ENCODE measurements at regions not wholly inside any gene's neighbourhood (a gene's known extent, or its start where the extent isn't known, plus 50 kb on each side); places are given as distances from the start of the nearest gene placed in this dataset.
"Not testable (repeated sequence)": the region's sequence is repeated elsewhere in the genome, so short reads cannot be mapped to it uniquely, and the experiment has no call there.

GRCh38 chrX:150087612-150088011 lies 149.3 kb upstream of the EOLA2 start:
- no peak for DNase-seq (ENCODE audit: low spot score in 2 of 2)
- no peak overlapping the region for H3K4me3 ChIP-seq (ENCODE audit: low read depth, poor library complexity, severe bottlenecking)
- intact Hi-C loops (cut with DNase I; ENCODE audit: low total_unique reads) = no loop called here
- WGBS, 2 donors = 69 to 92% methylated on average over 2 of the region's 2 CpGs
- TF ChIP-seq, protein P1, sequence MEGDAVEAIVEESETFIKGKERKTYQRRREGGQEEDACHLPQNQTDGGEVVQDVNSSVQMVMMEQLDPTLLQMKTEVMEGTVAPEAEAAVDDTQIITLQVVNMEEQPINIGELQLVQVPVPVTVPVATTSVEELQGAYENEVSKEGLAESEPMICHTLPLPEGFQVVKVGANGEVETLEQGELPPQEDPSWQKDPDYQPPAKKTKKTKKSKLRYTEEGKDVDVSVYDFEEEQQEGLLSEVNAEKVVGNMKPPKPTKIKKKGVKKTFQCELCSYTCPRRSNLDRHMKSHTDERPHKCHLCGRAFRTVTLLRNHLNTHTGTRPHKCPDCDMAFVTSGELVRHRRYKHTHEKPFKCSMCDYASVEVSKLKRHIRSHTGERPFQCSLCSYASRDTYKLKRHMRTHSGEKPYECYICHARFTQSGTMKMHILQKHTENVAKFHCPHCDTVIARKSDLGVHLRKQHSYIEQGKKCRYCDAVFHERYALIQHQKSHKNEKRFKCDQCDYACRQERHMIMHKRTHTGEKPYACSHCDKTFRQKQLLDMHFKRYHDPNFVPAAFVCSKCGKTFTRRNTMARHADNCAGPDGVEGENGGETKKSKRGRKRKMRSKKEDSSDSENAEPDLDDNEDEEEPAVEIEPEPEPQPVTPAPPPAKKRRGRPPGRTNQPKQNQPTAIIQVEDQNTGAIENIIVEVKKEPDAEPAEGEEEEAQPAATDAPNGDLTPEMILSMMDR (IDR thresholded peaks at IDR 0.05) = no peak
- TF ChIP-seq POLR2A (IDR thresholded peaks at IDR 0.05) = no peak

DNA sequence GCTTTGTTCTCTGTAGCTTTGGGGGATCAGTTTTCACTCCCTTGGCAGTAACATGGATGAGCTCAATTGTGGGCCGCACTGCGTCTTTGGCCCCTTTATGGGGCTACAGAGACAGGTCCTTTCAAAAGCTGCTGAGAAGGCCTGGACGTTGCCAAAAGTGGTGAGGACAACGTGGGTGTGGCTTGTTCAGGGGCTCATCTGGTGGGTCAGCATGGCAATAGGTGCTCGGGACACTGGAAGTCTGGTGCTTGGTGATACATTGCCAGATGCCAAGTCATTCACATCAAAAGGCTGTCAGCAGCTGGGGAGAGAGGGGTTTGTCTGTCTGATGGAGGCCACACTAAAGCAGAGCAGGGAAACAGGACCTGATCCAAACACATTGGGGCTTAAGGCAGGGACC lies 149.8 kb upstream of the EOLA2 start:
- no peak overlapping the region for H3K4me3 ChIP-seq (ENCODE audit: low read depth, poor library complexity, severe bottlenecking)
- intact Hi-C loops (cut with DNase I; ENCODE audit: low total_unique reads) = no loop called here
- WGBS, 2 donors = 80 to 84% methylated on average over 5 of the region's 5 CpGs
- no peak for DNase-seq (ENCODE audit: low spot score in 2 of 2)
- no peak for TF ChIP-seq POLR2A (IDR thresholded peaks at IDR 0.05)
- TF ChIP-seq, protein P1 (IDR thresholded peaks at IDR 0.05) = no peak

DNA sequence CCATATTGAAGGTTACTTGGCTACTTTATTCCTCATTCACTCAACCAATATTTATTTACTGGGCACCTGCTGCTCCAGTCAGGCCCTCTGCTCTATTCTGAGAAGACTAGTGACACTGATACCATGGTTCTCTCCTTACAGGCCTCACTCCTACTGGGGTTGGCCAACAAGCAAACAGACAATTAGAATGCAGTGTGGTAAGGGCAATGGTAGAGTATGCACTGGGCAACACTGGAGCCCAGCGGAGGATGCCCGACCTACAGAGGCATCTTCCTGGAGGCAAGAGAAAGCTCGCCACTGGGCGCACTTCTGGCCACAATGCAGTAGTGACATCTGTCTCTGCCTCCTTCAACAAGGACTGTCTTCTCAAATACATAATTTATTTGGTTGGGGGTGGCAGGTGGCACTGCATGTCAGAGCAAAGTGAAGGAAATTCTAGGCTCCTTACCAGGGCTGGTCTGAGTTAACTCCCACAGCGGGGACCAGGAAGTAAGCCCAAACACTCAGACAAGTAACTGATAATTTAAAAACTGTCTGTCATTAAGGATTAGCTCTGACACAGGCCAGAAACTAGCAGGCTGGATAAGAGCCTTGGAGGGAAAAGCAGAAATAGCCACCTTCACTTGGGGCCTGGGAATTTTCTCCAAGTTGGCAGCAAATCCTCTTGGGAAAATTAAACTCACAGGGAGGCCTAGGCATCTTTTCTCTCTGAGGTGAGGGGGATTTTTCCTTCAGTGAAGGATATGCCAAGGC lies 150.7 kb upstream of the EOLA2 start:
- TF ChIP-seq, protein P1 (IDR thresholded peaks at IDR 0.05) = no peak
- TF ChIP-seq POLR2A (IDR thresholded peaks at IDR 0.05) = no peak
- DNase-seq (ENCODE audit: low spot score in 2 of 2) = no peak
- H3K4me3 ChIP-seq (ENCODE audit: low read depth, poor library complexity, severe bottlenecking) = no peak overlapping the region
- intact Hi-C loops (cut with DNase I; ENCODE audit: low total_unique reads) = no loop called here
- 89 to 93% methylated on average over 5 of the region's 5 CpGs for WGBS, 2 donors

DNA sequence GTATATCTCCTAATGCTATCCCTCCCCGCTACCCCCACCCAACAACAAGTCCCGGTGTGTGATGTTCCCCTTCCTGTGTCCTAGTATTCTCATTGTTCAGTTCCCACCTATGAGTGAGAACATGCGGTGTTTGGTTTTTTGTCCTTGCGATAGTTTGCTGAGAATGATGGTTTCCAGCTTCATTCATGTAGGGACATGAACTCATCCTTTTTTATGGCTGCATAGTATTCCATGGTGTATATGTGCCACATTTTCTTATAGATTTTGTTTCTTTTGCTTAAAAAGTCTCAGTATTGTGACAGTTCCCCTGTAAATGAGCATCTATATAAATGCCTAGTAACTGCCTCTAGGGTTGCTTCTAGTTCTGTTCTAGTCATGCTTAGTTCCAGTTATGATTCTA lies 153.0 kb upstream of the EOLA2 start:
- intact Hi-C loops (cut with DNase I; ENCODE audit: low total_unique reads); DNase-seq (ENCODE audit: low spot score in 2 of 2); H3K4me3 ChIP-seq (ENCODE audit: low read depth, poor library complexity, severe bottlenecking): not testable (repeated sequence)
- WGBS, 2 donors = 96 to 98% methylated on average over 4 of the region's 4 CpGs

DNA sequence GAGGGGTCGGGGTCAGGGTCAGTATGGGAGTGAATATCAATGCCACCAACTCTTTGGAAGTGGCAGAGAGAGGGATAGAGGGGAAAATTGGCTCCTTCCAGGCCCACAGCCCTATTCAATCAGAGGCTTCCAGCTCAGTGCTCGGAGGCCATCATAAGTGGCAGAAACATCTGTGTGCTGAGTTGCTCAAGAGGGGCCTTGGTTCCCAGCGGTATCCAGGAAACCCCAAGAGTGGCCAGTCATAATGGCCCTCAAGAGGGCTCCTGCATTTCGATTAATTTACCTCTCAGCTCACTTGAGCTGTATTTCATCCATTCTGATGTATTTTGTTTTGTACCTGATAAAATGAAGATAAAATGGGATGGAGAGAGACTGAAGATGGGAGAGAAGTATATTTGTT lies 154.3 kb upstream of the EOLA2 start:
- intact Hi-C loops (cut with DNase I; ENCODE audit: low total_unique reads) = no loop called here
- DNase-seq (ENCODE audit: low spot score in 2 of 2) = no peak
- TF ChIP-seq, protein P1 (IDR thresholded peaks at IDR 0.05) = no peak
- TF ChIP-seq POLR2A (IDR thresholded peaks at IDR 0.05) = no peak
- no peak overlapping the region for H3K4me3 ChIP-seq (ENCODE audit: low read depth, poor library complexity, severe bottlenecking)
- WGBS, 2 donors = 61 to 91% methylated on average over 4 of the region's 4 CpGs

DNA sequence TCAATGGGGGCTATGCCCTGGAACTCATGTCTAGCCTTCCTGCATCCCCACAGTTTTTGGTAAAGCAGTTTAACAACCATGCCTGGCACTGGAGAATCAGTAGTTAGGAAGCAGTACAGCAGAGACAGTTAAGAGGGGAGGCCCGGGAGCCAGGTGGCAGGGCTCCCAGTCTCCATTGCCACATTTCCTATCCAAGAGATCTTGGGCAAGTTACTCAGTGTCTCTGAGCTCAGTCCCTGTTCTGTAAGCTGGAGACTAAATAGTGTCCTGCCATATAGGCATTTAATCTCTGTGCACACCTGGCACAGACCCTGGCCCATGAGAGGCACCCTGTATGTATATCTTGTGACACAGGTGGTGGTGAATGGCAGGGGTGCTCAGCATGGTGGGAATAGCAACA lies 156.1 kb upstream of the EOLA2 start:
- no peak overlapping the region for H3K4me3 ChIP-seq (ENCODE audit: low read depth, poor library complexity, severe bottlenecking)
- intact Hi-C loops (cut with DNase I; ENCODE audit: low total_unique reads) = no loop called here
- 6 to 20% methylated on average over 1 of the region's 1 CpG for WGBS, 2 donors
- TF ChIP-seq, protein P1 (IDR thresholded peaks at IDR 0.05) = no peak
- TF ChIP-seq POLR2A (IDR thresholded peaks at IDR 0.05) = no peak
- peak in 1 of 2 donors; percentile 16 for DNase-seq (ENCODE audit: low spot score in 2 of 2)
